Liver (tissue), 8 donors: ENCODE measurements at regions not wholly inside any gene's neighbourhood (a gene's known extent, or its start where the extent isn't known, plus 50 kb on each side); places are given as distances from the start of the nearest gene placed in this dataset.

ENCODE experiments used
- DNase-seq: peaks from one replicate; pipeline ENCODE4 v3.0.0-alpha.2; 2017; ENCODE audit warnings: low spot score
- H3K27ac ChIP-seq, 2 donors: one replicate each; pipeline ENCODE4 v1.7.0; 2013; ENCODE audit warnings: inconsistent platforms in 2 of 2, low read length in 2 of 2, control low read depth in 1 of 2, low read depth in 1 of 2, mild to moderate bottlenecking in 1 of 2
- H3K27me3 ChIP-seq, 4 donors: one replicate each; pipeline versions ENCODE4 v1.6.1 to v1.7.0; 2013; ENCODE audit warnings: low read length in 3 of 4, inconsistent platforms in 1 of 4, mild to moderate bottlenecking in 1 of 4, moderate library complexity in 1 of 4; ENCODE audit not compliant: control insufficient read depth in 4 of 4, insufficient read depth in 4 of 4
- H3K36me3 ChIP-seq, 4 donors: one replicate each; pipeline versions ENCODE4 v1.6.1 to v1.7.0; 2013; ENCODE audit warnings: low read length in 3 of 4, mild to moderate bottlenecking in 3 of 4, low read depth in 1 of 4, moderate library complexity in 1 of 4; ENCODE audit not compliant: control insufficient read depth in 4 of 4, insufficient read depth in 3 of 4
- H3K4me1 ChIP-seq, 4 donors: one replicate each; pipeline versions ENCODE4 v1.6.1 to v1.7.0; 2013; ENCODE audit warnings: low read length in 3 of 4, mild to moderate bottlenecking in 3 of 4, moderate library complexity in 1 of 4; ENCODE audit not compliant: control insufficient read depth in 4 of 4, insufficient read depth in 4 of 4
- H3K4me3 ChIP-seq, 3 donors: one replicate each; pipeline versions ENCODE4 v1.6.1 to v1.7.0; 2013; ENCODE audit warnings: low read length in 3 of 3, control low read depth in 1 of 3, low read depth in 1 of 3, mild to moderate bottlenecking in 1 of 3
- H3K9ac ChIP-seq, 2 donors: one replicate each; pipeline ENCODE4 v1.7.0; 2013; ENCODE audit warnings: low read length in 2 of 2, mild to moderate bottlenecking in 2 of 2, moderate library complexity in 2 of 2, control low read depth in 1 of 2, low read depth in 1 of 2
- H3K9me3 ChIP-seq, 4 donors: one replicate each; pipeline versions ENCODE4 v1.6.1 to v1.7.0; 2013; ENCODE audit warnings: low read length in 3 of 4; ENCODE audit not compliant: control insufficient read depth in 4 of 4
- CTCF ChIP-seq: fragments of 150-350 bp; IDR thresholded peaks from 2 replicates; pipeline ENCODE4 v1.5.1; 2017; ENCODE audit warnings: improper control_type of control experiment, low read depth, low read length; ENCODE audit not compliant: missing input control
- EGR1 ChIP-seq, 2 donors: IDR thresholded peaks; 2 replicates each; pipeline ENCODE4 v1.6.1; 2016 to 2018; ENCODE audit warnings: antibody characterized with exemption in 2 of 2, low read depth in 2 of 2
- FOXA1 ChIP-seq: IDR thresholded peaks from 2 replicates; pipeline ENCODE4 v1.6.1; 2016; ENCODE audit warnings: antibody characterized with exemption
- FOXA2 ChIP-seq: IDR thresholded peaks from 2 replicates; pipeline ENCODE4 v1.6.1; 2016; ENCODE audit warnings: antibody characterized with exemption
- GABPA ChIP-seq, 2 donors: IDR thresholded peaks in 1 of 2; conservative IDR thresholded peaks in 1 of 2; 2 replicates each; pipeline ENCODE4 v1.6.1; 2016; ENCODE audit warnings: antibody characterized with exemption in 2 of 2, mild to moderate bottlenecking in 1 of 2, moderate library complexity in 1 of 2
- HNF4A ChIP-seq, 2 donors: conservative IDR thresholded peaks; 2 replicates each; pipeline ENCODE4 v1.6.1; 2016; ENCODE audit warnings: antibody characterized with exemption in 2 of 2, mild to moderate bottlenecking in 2 of 2
- HNF4G ChIP-seq: IDR thresholded peaks from 2 replicates; pipeline ENCODE4 v1.6.1; 2016; ENCODE audit warnings: antibody characterized with exemption
- JUND ChIP-seq, 2 donors: IDR thresholded peaks; 2 replicates each; pipeline ENCODE4 v1.6.1; 2016; ENCODE audit warnings: antibody characterized with exemption in 2 of 2
- NR2F2 ChIP-seq: IDR thresholded peaks from 2 replicates; pipeline ENCODE4 v1.6.1; 2016; ENCODE audit warnings: antibody characterized with exemption
- RAD21 ChIP-seq, 2 donors: IDR thresholded peaks; 2 replicates each; pipeline ENCODE4 v1.6.1; 2016; ENCODE audit warnings: antibody characterized with exemption in 2 of 2, mild to moderate bottlenecking in 2 of 2
- RXRA ChIP-seq, 2 donors: IDR thresholded peaks; 2 replicates each; pipeline ENCODE4 v1.6.1; 2017 to 2018; ENCODE audit warnings: antibody characterized with exemption in 2 of 2, mild to moderate bottlenecking in 1 of 2
- TAF1 ChIP-seq: conservative IDR thresholded peaks from 2 replicates; pipeline ENCODE4 v1.6.1; 2016; ENCODE audit warnings: antibody characterized with exemption, mild to moderate bottlenecking
- YY1 ChIP-seq: IDR thresholded peaks from 2 replicates; pipeline ENCODE4 v1.6.1; 2016; ENCODE audit warnings: antibody characterized with exemption, mild to moderate bottlenecking
- WGBS: extraction: QIAGEN DNeasy Blood & Tissue Kit; methylation state at CpG from one replicate; pipeline ENCODE4 v1.1.7; 2013; 5-methylcytosine and 5-hydroxymethylcytosine counted together
- TF ChIP-seq, protein P1 (sequence below): IDR thresholded peaks from 2 replicates; pipeline ENCODE4 v1.6.1; 2016; ENCODE audit warnings: antibody characterized with exemption
- TF ChIP-seq, protein P2 (sequence below): IDR thresholded peaks from 2 replicates; pipeline ENCODE4 v1.6.1; 2016; ENCODE audit warnings: antibody characterized with exemption
- TF ChIP-seq, protein P3 (sequence below): IDR thresholded peaks from 2 replicates; pipeline ENCODE4 v1.6.1; 2016; ENCODE audit warnings: antibody characterized with exemption, mild to moderate bottlenecking
- TF ChIP-seq, protein P4 (sequence below): IDR thresholded peaks from 2 replicates; pipeline ENCODE4 v1.6.1; 2016; ENCODE audit warnings: antibody characterized with exemption
- donor health status: healthy.
- donor health status: healthy.
- donor health status: healthy.
- donor health status: healthy.
- donor health status: healthy.

GRCh38 chr10:124346831-124347230 is 71.9 kb downstream of the OAT start:
- DNase-seq, result no peak
- WGBS, result 93% methylated on average over 8 of the region's 8 CpGs
- no peaks in the 10 kb centered on the region for H3K9me3 ChIP-seq
- no peak overlapping the region for H3K4me3 ChIP-seq
- no peaks in the 10 kb centered on the region for H3K27me3 ChIP-seq
- no peak overlapping the region for H3K27ac ChIP-seq
- TF ChIP-seq, protein P1, sequence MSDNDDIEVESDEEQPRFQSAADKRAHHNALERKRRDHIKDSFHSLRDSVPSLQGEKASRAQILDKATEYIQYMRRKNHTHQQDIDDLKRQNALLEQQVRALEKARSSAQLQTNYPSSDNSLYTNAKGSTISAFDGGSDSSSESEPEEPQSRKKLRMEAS, result no peak
- TF ChIP-seq FOXA2 (no peak), RAD21 (IDR thresholded peaks at IDR 0.05) (no peak), CTCF (no peak), GABPA (IDR thresholded peaks at IDR 0.05 in 1 of 2, conservative IDR thresholded peaks at IDR 0.05 in 1 of 2) (no peak)
- TF ChIP-seq, protein P2, sequence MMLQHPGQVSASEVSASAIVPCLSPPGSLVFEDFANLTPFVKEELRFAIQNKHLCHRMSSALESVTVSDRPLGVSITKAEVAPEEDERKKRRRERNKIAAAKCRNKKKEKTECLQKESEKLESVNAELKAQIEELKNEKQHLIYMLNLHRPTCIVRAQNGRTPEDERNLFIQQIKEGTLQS, result no peak
- H3K4me1 ChIP-seq, result peaks cover 0 to 4% (median 0%) of the 10 kb centered on the region in 4 donors
- no peaks in the 10 kb centered on the region for H3K36me3 ChIP-seq
- no peak overlapping the region for H3K9ac ChIP-seq

DNA sequence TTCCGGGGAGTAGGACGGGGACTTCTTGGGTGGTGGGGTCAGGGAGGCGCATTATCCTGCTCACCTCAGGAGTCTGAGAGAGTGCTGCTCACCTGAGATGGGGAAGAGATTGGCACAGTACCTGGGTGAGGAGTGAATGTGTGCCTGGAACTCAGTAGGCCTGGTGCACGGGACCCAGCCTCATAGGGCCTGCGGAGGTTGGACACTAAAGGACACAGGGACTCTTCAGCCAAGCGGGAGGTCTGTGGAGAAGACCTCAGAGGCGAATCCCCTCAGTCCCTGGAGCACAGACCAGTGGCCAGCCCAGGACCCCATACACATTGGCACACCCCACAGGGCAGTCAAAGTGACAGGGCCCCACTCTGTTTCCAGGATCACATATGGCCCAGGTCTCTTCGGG is 73.2 kb downstream of the OAT start:
- no peaks in the 10 kb centered on the region for H3K36me3 ChIP-seq
- H3K4me1 ChIP-seq, result no peaks in the 10 kb centered on the region
- TF ChIP-seq FOXA2, result no peak
- no peaks in the 10 kb centered on the region for H3K9me3 ChIP-seq
- no peaks in the 10 kb centered on the region for H3K27me3 ChIP-seq
- H3K4me3 ChIP-seq, result no peak overlapping the region
- no peak overlapping the region for H3K9ac ChIP-seq
- no peak overlapping the region for H3K27ac ChIP-seq
- 95% methylated on average over 8 of the region's 8 CpGs for WGBS
- no peak for DNase-seq

DNA sequence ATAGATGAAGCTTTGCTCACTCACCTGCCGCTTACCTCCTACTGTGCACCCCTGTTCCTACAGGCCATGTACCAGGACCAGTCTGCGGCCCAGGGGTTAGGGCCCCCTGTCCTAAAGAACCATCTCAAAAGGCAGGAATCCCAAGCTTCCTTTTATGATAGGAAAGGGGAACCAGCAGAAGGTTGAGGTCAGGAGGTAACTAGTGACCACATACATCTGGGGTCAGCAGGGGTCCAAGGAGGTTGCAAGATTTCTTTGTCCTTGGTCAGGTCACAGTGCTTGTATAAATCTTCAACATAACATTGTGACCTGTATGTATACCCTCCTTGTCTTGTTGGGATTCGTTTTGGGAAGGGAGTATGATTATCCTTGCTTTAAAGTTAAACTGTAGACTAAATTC is 73.8 kb downstream of the OAT start:
- H3K36me3 ChIP-seq, result no peaks in the 10 kb centered on the region
- H3K9me3 ChIP-seq, result no peaks in the 10 kb centered on the region
- 91% methylated on average over 3 of the region's 3 CpGs for WGBS
- H3K4me1 ChIP-seq, result no peaks in the 10 kb centered on the region
- no peak overlapping the region for H3K4me3 ChIP-seq
- no peaks in the 10 kb centered on the region for H3K27me3 ChIP-seq
- H3K9ac ChIP-seq, result no peak overlapping the region
- no peak for DNase-seq
- no peak overlapping the region for H3K27ac ChIP-seq
- TF ChIP-seq FOXA1 (no peak), YY1 (no peak), HNF4G (no peak), HNF4A (conservative IDR thresholded peaks at IDR 0.05) (no peak), JUND (IDR thresholded peaks at IDR 0.05) (no peak), FOXA2 (no peak), RXRA (IDR thresholded peaks at IDR 0.05) (no peak), GABPA (IDR thresholded peaks at IDR 0.05 in 1 of 2, conservative IDR thresholded peaks at IDR 0.05 in 1 of 2) (no peak), CTCF (no peak), EGR1 (IDR thresholded peaks at IDR 0.05; ENCODE audit: low read depth in 2 of 2) (no peak), NR2F2 (no peak), TAF1 (no peak), RAD21 (IDR thresholded peaks at IDR 0.05) (no peak)
- TF ChIP-seq, protein P1, result no peak
- TF ChIP-seq, protein P3, sequence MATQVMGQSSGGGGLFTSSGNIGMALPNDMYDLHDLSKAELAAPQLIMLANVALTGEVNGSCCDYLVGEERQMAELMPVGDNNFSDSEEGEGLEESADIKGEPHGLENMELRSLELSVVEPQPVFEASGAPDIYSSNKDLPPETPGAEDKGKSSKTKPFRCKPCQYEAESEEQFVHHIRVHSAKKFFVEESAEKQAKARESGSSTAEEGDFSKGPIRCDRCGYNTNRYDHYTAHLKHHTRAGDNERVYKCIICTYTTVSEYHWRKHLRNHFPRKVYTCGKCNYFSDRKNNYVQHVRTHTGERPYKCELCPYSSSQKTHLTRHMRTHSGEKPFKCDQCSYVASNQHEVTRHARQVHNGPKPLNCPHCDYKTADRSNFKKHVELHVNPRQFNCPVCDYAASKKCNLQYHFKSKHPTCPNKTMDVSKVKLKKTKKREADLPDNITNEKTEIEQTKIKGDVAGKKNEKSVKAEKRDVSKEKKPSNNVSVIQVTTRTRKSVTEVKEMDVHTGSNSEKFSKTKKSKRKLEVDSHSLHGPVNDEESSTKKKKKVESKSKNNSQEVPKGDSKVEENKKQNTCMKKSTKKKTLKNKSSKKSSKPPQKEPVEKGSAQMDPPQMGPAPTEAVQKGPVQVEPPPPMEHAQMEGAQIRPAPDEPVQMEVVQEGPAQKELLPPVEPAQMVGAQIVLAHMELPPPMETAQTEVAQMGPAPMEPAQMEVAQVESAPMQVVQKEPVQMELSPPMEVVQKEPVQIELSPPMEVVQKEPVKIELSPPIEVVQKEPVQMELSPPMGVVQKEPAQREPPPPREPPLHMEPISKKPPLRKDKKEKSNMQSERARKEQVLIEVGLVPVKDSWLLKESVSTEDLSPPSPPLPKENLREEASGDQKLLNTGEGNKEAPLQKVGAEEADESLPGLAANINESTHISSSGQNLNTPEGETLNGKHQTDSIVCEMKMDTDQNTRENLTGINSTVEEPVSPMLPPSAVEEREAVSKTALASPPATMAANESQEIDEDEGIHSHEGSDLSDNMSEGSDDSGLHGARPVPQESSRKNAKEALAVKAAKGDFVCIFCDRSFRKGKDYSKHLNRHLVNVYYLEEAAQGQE, result no peak
- TF ChIP-seq, protein P2, result no peak
- TF ChIP-seq, protein P4, sequence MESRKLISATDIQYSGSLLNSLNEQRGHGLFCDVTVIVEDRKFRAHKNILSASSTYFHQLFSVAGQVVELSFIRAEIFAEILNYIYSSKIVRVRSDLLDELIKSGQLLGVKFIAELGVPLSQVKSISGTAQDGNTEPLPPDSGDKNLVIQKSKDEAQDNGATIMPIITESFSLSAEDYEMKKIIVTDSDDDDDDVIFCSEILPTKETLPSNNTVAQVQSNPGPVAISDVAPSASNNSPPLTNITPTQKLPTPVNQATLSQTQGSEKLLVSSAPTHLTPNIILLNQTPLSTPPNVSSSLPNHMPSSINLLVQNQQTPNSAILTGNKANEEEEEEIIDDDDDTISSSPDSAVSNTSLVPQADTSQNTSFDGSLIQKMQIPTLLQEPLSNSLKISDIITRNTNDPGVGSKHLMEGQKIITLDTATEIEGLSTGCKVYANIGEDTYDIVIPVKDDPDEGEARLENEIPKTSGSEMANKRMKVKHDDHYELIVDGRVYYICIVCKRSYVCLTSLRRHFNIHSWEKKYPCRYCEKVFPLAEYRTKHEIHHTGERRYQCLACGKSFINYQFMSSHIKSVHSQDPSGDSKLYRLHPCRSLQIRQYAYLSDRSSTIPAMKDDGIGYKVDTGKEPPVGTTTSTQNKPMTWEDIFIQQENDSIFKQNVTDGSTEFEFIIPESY, result no peak
